ENCODE measurements at regions not wholly inside any gene's neighbourhood (a gene's known extent, or its start where the extent isn't known, plus 50 kb on each side); places are given as distances from the start of the nearest gene placed in this dataset.
A peak's percentile ranks its signal among the peaks of the same experiment; 100 is the strongest.

DNA sequence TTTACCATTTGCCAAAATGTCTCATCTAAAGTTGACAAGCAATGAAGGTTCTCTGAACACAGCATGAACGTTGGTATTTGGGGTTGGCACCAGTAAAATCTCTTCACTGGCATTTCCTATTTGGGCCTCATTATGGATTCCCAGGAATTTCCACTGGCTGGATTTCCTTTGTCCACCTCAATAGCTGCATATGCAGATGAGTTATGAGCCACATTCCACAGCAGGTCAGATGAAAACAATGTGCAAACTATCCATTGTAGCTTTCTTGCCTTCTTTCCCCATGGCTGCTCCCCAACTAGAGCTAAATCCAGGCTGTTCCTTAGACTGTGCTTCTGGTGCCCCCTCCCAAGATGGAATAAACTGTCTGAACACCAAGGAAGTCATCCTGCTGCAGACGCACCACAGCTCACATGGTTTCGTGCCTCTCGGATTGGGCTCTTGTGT lies 168.1 kb upstream of the FGGY start:
- Histone ChIP-seq H4K20me1 (ENCODE audit: insufficient read depth, poor library complexity, severe bottlenecking) (no peaks in the 10 kb centered on the region), H3K79me2 (no peaks in the 10 kb centered on the region), H3K9me2 (replicated peaks; ENCODE audit: insufficient read depth) (no peaks in the 10 kb centered on the region), H3K27me3 (no peaks in the 10 kb centered on the region), H3K4me3 (no peak overlapping the region), H3K9me3 (ENCODE audit: low read depth) (no peaks in the 10 kb centered on the region), H3K4me2 (no peak overlapping the region), H3K4me1 (ENCODE audit: insufficient read depth) (peaks cover 14% of the 10 kb centered on the region), H2AFZ (no peak overlapping the region), H3K27ac (no peak overlapping the region), H3K36me3 (replicated peaks; ENCODE audit: insufficient read depth, low read depth) (no peaks in the 10 kb centered on the region)
- no peak for TF ChIP-seq EZH2phosphoT487 (IDR thresholded peaks at IDR 0.05; ENCODE audit: low read depth, severe bottlenecking, unreplicated experiment)
- TF ChIP-seq CTCF (IDR thresholded peaks at IDR 0.05; ENCODE audit: poor library complexity) = no peak
- no peak for TF ChIP-seq EZH2 (IDR thresholded peaks at IDR 0.05; ENCODE audit: borderline replicate concordance)
- 86% methylated on average over 4 of the region's 4 CpGs for WGBS (ENCODE audit: low lambda C conversion rate, missing lambda C conversion rate)
- no peak for DNase-seq (ENCODE audit: low spot score)

DNA sequence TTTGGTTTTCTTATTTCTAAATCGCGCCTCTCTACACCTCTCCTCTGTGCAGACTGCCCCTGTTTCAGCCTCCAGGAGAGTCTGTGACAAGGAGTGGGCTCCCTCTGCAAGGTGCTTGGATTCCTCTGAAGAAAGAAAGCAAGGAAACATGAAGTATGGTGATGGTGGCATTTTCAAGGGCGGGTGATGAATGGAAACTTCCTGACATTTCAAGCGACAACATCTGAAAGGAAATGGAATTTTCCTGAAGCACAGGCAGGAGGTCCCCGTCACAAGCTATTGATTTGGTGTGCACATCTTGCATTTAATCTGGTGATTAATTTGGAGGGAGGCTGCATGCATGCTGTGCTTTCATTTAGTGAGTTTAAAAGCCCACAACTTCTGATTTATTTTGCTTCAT lies 164.6 kb upstream of the FGGY start:
- Histone ChIP-seq H3K4me3 (no peak overlapping the region), H3K36me3 (replicated peaks; ENCODE audit: insufficient read depth, low read depth) (no peaks in the 10 kb centered on the region), H3K4me1 (ENCODE audit: insufficient read depth) (peaks cover 17% of the 10 kb centered on the region), H3K4me2 (peak overlapping the region; percentile 55), H4K20me1 (ENCODE audit: insufficient read depth, poor library complexity, severe bottlenecking) (no peaks in the 10 kb centered on the region), H3K27ac (peak overlapping the region; percentile 17), H3K27me3 (no peaks in the 10 kb centered on the region), H3K9me2 (replicated peaks; ENCODE audit: insufficient read depth) (no peaks in the 10 kb centered on the region), H3K9me3 (ENCODE audit: low read depth) (no peaks in the 10 kb centered on the region), H3K79me2 (no peaks in the 10 kb centered on the region), H2AFZ (peak overlapping the region; percentile 11)
- no peak for DNase-seq (ENCODE audit: low spot score)
- TF ChIP-seq EZH2 (IDR thresholded peaks at IDR 0.05; ENCODE audit: borderline replicate concordance) (no peak), EZH2phosphoT487 (IDR thresholded peaks at IDR 0.05; ENCODE audit: low read depth, severe bottlenecking, unreplicated experiment) (no peak), CTCF (IDR thresholded peaks at IDR 0.05; ENCODE audit: poor library complexity) (no peak)
- WGBS (ENCODE audit: low lambda C conversion rate, missing lambda C conversion rate) = 67% methylated on average over 5 of the region's 5 CpGs

DNA sequence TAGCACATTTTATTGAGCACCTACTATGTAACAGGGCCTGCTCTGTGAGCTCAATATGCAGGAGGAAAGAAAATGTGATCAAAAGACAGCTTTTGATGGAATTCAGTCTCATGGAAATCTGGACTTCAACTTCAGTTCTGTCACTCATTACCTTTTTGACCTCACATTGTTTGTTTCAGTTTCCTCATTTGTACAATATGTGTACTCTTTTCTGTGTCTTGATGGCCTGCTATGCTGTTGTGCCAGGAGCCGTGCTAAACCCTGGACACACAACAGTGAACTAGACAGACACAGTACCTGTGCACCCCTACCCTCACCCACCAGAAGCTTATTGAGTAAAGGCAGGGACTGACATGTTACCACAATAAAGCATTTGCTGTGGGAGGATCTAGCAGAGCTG lies 162.9 kb upstream of the FGGY start:
- DNase-seq (ENCODE audit: low spot score) = no peak
- Histone ChIP-seq H3K36me3 (replicated peaks; ENCODE audit: insufficient read depth, low read depth) (no peaks in the 10 kb centered on the region), H3K4me2 (no peak overlapping the region), H3K4me3 (no peak overlapping the region), H4K20me1 (ENCODE audit: insufficient read depth, poor library complexity, severe bottlenecking) (no peaks in the 10 kb centered on the region), H3K27me3 (no peaks in the 10 kb centered on the region), H3K9me2 (replicated peaks; ENCODE audit: insufficient read depth) (no peaks in the 10 kb centered on the region), H3K79me2 (no peaks in the 10 kb centered on the region), H2AFZ (no peak overlapping the region), H3K4me1 (ENCODE audit: insufficient read depth) (peaks cover 30% of the 10 kb centered on the region), H3K9me3 (ENCODE audit: low read depth) (no peaks in the 10 kb centered on the region), H3K27ac (no peak overlapping the region)
- TF ChIP-seq EZH2 (IDR thresholded peaks at IDR 0.05; ENCODE audit: borderline replicate concordance) (no peak), EZH2phosphoT487 (IDR thresholded peaks at IDR 0.05; ENCODE audit: low read depth, severe bottlenecking, unreplicated experiment) (no peak), CTCF (IDR thresholded peaks at IDR 0.05; ENCODE audit: poor library complexity) (no peak)
- WGBS (ENCODE audit: low lambda C conversion rate, missing lambda C conversion rate) = 90% methylated on average over 1 of the region's 1 CpG

DNA sequence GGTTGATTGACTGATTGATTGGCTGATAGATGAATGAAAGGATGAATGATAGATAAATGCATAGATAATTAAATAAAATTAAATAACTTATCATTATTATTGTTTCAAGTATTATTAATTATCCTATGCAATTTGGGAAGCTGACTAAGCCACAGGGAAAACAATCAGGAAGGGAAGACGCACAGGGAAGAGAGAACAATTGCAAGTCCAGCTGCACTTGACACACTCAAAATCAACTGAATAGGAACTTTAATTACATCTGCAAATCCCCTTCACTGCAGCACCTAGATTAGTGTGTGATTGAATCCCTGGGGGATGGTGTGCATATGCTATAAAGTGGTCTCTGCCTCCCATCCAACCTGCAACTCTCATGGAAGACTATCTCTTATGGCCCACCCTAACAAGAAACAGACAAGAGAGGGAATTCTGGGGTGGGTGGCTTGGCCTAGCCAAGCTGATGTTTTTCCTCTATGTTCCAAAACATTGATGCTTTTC lies 161.1 kb upstream of the FGGY start:
- Histone ChIP-seq H2AFZ (no peak overlapping the region), H4K20me1 (ENCODE audit: insufficient read depth, poor library complexity, severe bottlenecking) (no peaks in the 10 kb centered on the region), H3K9me2 (replicated peaks; ENCODE audit: insufficient read depth) (no peaks in the 10 kb centered on the region), H3K36me3 (replicated peaks; ENCODE audit: insufficient read depth, low read depth) (no peaks in the 10 kb centered on the region), H3K4me3 (no peak overlapping the region), H3K27ac (no peak overlapping the region), H3K4me2 (no peak overlapping the region), H3K9me3 (ENCODE audit: low read depth) (no peaks in the 10 kb centered on the region), H3K79me2 (no peaks in the 10 kb centered on the region), H3K27me3 (no peaks in the 10 kb centered on the region), H3K4me1 (ENCODE audit: insufficient read depth) (peaks cover 35% of the 10 kb centered on the region)
- no peak for DNase-seq (ENCODE audit: low spot score)
- no peak for TF ChIP-seq CTCF (IDR thresholded peaks at IDR 0.05; ENCODE audit: poor library complexity)
- no peak for TF ChIP-seq EZH2 (IDR thresholded peaks at IDR 0.05; ENCODE audit: borderline replicate concordance)
- no peak for TF ChIP-seq EZH2phosphoT487 (IDR thresholded peaks at IDR 0.05; ENCODE audit: low read depth, severe bottlenecking, unreplicated experiment)
- 100% methylated on average over 1 of the region's 1 CpG for WGBS (ENCODE audit: low lambda C conversion rate, missing lambda C conversion rate)

All from hepatocyte (in vitro differentiated cells).